GM18499 (cell line): ENCODE measurements at regions not wholly inside any gene's neighbourhood (a gene's known extent, or its start where the extent isn't known, plus 50 kb on each side); places are given as distances from the start of the nearest gene placed in this dataset.
"Not testable (repeated sequence)": the region's sequence is repeated elsewhere in the genome, so short reads cannot be mapped to it uniquely, and the experiment has no call there.

Experiments used
- ATAC-seq: cut with Tn5 transposase; IDR thresholded peaks from one replicate; pipeline ENCODE4 v1.9.1; 2021; ENCODE audit warnings: moderate number of reproducible peaks; ENCODE audit not compliant: insufficient read depth, unreplicated experiment

DNA sequence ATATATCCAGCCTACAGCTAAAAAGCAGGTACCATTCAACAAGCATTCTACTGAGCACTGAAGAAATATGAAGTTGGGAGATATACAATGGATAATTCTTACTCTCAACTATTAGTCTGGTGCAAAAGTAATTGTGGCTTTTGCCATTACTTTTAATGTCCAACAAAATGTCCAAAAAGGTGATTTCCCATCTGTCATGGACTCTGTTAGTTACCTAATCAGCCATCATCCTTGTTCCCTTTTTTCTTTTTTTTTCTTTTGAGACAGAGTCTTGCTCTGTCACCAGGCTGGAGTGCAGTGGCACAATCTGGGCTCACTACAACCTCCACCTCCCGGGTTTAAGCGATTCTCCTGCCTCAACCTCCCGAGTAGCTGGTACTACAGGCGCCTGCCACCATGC is 76.6 kb upstream of the MON1B start:
- not testable (repeated sequence) for ATAC-seq

DNA sequence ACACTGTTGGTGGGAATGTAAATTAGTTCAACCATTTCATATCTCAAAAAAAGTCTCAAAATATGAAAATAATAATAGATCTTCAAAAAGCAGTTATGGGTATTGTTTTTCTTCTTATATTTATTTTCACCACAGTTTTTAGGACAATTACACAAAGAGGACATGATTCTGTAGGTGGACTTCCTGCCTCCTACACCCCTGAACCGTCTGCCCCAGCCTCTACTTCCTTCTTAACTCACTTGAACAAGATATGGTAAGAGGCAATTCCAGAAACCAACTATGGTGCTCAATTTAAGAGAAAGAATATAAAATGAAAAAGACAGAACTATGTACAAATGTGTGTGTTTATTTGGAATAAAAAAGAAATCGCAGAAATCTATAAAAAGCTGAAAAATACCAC is 74.1 kb upstream of the MON1B start:
- no peak for ATAC-seq

DNA sequence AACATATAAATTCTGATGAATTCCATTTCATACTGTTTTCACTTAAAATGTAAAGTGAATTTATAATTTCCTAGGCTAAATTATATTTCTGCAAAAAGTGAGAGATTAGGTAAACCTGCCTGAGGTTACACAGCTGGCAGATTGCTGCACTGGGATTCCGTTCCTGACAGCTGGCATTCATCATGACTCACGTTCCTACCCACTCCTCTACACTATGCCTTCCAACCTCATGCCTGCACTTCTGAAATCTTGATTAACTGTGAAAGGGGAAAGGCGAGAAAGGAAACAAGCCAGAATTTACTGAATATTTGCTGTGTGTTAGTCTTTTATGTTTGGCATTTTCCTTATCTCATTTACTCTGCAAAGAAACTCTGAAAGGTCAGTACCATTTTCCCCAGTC is 73.3 kb upstream of the MON1B start:
- no peak for ATAC-seq

DNA sequence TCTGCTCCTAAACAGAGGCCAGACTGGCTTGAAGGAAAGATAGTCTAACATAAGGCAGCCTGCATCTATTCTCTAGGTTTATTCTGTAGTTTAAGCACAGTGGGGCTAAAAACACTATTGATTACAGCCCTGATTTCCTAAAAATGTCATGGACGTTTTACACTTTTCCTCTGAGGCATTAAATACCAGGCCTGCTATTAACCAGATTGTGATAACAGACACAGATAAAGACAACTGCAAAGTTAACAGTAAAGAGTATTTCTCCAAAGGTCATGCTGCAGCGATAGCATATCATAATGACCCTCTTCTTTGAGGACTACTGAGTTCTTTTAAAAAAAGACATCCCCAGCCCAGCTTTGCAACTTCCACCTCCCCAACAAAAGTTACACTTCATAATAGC is 59.6 kb upstream of the MON1B start:
- ATAC-seq, result no peak

DNA sequence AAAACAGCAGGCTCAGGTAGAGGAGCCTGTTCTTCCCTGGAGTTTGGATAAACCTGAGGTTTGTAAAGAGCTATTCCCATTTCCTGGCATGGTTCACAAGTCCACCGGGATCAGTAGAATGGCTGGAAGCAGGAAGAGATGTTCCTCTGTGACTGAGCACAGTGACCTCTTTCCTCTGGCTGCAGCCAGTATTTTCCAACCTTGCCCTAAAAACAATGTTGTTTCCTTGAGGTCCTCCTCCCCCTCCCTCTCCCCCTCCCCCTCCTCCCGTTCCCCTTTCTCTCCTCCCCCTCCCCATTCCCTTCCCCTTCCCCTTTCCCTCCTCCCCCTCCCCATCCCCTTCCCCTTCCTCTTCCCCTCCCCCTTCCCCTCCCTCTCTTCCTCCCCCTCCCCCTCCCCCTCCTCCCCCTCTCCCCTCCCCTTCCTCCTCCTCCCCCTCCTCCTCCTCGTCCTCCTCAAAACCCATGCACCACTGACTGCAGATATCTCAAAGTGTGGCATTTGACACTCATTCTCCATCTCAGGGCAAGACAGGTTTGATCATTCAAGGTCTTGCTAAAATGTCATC is 58.9 kb upstream of the MON1B start:
- ATAC-seq, result no peak

DNA sequence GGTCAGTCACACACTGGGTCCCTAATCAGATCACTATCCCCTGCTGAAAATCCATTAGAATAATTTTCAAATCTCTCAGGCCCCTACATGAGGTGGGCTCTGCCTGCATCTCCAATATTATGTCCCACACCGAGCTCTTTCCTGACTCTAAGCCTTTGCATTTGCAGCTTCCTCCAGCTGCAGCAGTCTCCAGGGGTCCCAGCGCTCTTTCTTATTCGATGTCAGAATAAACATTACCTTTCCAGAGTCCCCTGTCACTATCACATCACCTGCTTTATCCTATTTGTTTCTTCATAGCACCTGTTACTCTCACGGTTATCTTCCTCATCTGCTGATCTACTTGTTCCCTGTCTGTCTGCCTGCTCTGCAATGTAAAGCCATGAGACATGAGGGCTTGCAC is 57.3 kb upstream of the MON1B start:
- no peak for ATAC-seq

DNA sequence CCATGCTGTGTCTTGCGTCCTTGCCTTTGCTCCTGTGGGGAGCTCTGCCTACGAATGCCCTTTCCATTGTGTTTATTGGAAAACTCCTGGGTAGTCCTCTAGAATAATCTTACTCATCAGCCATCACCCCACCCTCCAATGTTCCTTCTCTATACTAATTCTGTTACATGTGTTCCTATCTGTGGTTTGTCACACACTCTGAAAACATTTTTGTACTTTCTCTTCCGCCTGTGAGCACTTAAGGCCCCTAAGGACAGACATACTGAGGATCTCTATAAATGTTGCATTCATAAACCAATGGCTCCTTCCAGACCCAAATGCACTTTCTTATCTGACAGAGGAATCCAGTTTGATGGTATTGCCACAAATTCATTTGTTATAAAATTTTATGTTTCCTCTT is 53.9 kb upstream of the MON1B start:
- no peak for ATAC-seq
